ENCODE measurements at regions not wholly inside any gene's neighbourhood (a gene's known extent, or its start where the extent isn't known, plus 50 kb on each side); places are given as distances from the start of the nearest gene placed in this dataset.

- Histone ChIP-seq H3K27me3 (ENCODE audit: control insufficient read depth in 1 of 2, insufficient read depth in 2 of 2, low read length in 2 of 2) (peaks cover 6 to 18% of the 10 kb centered on the region in 2 experiments; a peak in 3 of 5 replicates), H3K4me2 (ENCODE audit: low read depth, low read length) (no peak overlapping the region), H3K27ac (ENCODE audit: extremely low read length, insufficient read depth, low read length) (no peak overlapping the region), H4K20me1 (ENCODE audit: insufficient read depth, low read length) (no peaks in the 10 kb centered on the region), H3K9ac (ENCODE audit: insufficient read depth, low read depth, low read length) (no peak overlapping the region), H3K4me1 (ENCODE audit: insufficient read depth, low read length) (no peaks in the 10 kb centered on the region), H3K36me3 (replicated peaks in 1 of 2; ENCODE audit: control insufficient read depth in 1 of 2, insufficient read depth in 2 of 2, low read length in 2 of 2) (no peaks in the 10 kb centered on the region), H3K9me3 (ENCODE audit: low read length) (no peaks in the 10 kb centered on the region), H3K79me2 (ENCODE audit: insufficient read depth, low read length) (no peaks in the 10 kb centered on the region), H3K4me3 (replicated peaks in 1 of 3; ENCODE audit: insufficient read depth in 1 of 3, low read depth in 2 of 3, low read length in 3 of 3) (no peak overlapping the region), H2AFZ (ENCODE audit: low read length) (no peak overlapping the region)
- FAIRE-seq (no peak), DNase-seq (ENCODE audit: low spot score) (no peak), ATAC-seq (no peak)
- POLR2A ChIA-PET, result no interaction called here
- no TSS peak for BruUV-seq (replicated peaks)
- TF ChIP-seq CCAR2 (optimal IDR thresholded peaks at IDR 0.05; ENCODE audit: low read depth, low read length) (no peak), MTA3 (CRISPR knock-in tag; IDR thresholded peaks at IDR 0.05) (no peak), ZNF768 (CRISPR knock-in tag; IDR thresholded peaks at IDR 0.05) (no peak), IKZF5 (CRISPR knock-in tag; IDR thresholded peaks at IDR 0.05) (no peak), ZSCAN21 (CRISPR knock-in tag; IDR thresholded peaks at IDR 0.05; ENCODE audit: borderline replicate concordance) (no peak), JDP2 (CRISPR knock-in tag; IDR thresholded peaks at IDR 0.05; ENCODE audit: borderline replicate concordance) (no peak), U2AF1 (optimal IDR thresholded peaks at IDR 0.05; ENCODE audit: low read depth, low read length) (no peak), SP4 (CRISPR knock-in tag; IDR thresholded peaks at IDR 0.05) (no peak), MLLT10 (CRISPR knock-in tag; IDR thresholded peaks at IDR 0.05) (no peak), ZNF598 (CRISPR knock-in tag; IDR thresholded peaks at IDR 0.05; ENCODE audit: borderline replicate concordance) (no peak), DMAP1 (CRISPR knock-in tag; IDR thresholded peaks at IDR 0.05) (no peak), MTF1 (CRISPR knock-in tag; IDR thresholded peaks at IDR 0.05) (no peak), RFX3 (CRISPR knock-in tag; IDR thresholded peaks at IDR 0.05) (no peak), ZSCAN9 (CRISPR knock-in tag; IDR thresholded peaks at IDR 0.05; ENCODE audit: borderline replicate concordance) (no peak), ZNF234 (CRISPR knock-in tag; conservative IDR thresholded peaks at IDR 0.05) (no peak)
- in situ Hi-C loops (cut with HindIII; ENCODE audit: extremely low pct_ligation_motif_present, low pct_unique_long_range_greater_than_20kb), result no loop called here
- WGBS (ENCODE audit: low lambda C conversion rate), result 0% methylated on average over 1 of the region's 12 CpGs
- intact Hi-C loops (cut with micrococcal nuclease; ENCODE audit: unreplicated experiment), result no loop called here
- CTCF ChIA-PET (ENCODE audit: low intra/inter-chr PET ratio, low total read pairs), result no interaction called here
Observed at GRCh38 chr22:48635031-48635430, 1192.6 kb downstream of the BRD1 start.

All from HepG2 (cell line).